Smooth muscle cell (in vitro differentiated cells): ENCODE measurements at regions not wholly inside any gene's neighbourhood (a gene's known extent, or its start where the extent isn't known, plus 50 kb on each side); places are given as distances from the start of the nearest gene placed in this dataset.

Experiments used
- DNase-seq: peaks from one replicate; lab custom pipeline; 2025; ENCODE audit not compliant: unreplicated experiment; lab: John Stamatoyannopoulos, UW
- H2AFZ ChIP-seq: fragments of 200-600 bp; sonication (generic); 2 replicates; pipeline ENCODE4 v1.6.0; 2016; ENCODE audit warnings: antibody characterized with exemption, low read depth, mild to moderate bottlenecking
- H3F3A ChIP-seq: fragments of 200-600 bp; sonication (generic); 2 replicates; pipeline ENCODE4 v1.6.0; 2017; ENCODE audit warnings: antibody characterized with exemption, low read depth
- H3K27ac ChIP-seq: fragments of 200-600 bp; sonication (generic); 2 replicates; pipeline ENCODE4 v1.5.1; 2016; ENCODE audit warnings: low read depth, mild to moderate bottlenecking
- H3K27me3 ChIP-seq: fragments of 200-600 bp; sonication (generic); 2 replicates; pipeline ENCODE4 v1.6.1; 2016; ENCODE audit warnings: low read depth, mild to moderate bottlenecking
- H3K36me3 ChIP-seq: fragments of 200-600 bp; sonication (generic); 2 replicates; pipeline ENCODE4 v1.5.1; 2016; ENCODE audit warnings: low read depth
- H3K4me1 ChIP-seq: fragments of 200-600 bp; sonication (generic); 2 replicates; pipeline ENCODE4 v1.5.1; 2016; ENCODE audit warnings: low read depth
- H3K4me2 ChIP-seq: fragments of 200-600 bp; sonication (generic); 2 replicates; pipeline ENCODE4 v1.6.0; 2016; ENCODE audit warnings: mild to moderate bottlenecking
- H3K4me3 ChIP-seq: fragments of 200-600 bp; sonication (generic); 2 replicates; pipeline ENCODE4 v1.5.1; 2016; ENCODE audit warnings: mild to moderate bottlenecking
- H3K79me2 ChIP-seq: fragments of 200-600 bp; sonication (generic); 2 replicates; pipeline ENCODE4 v1.6.0; 2016; ENCODE audit warnings: low read depth, mild to moderate bottlenecking
- H3K9ac ChIP-seq: fragments of 200-600 bp; sonication (generic); 2 replicates; pipeline ENCODE4 v1.6.0; 2016; ENCODE audit warnings: low read depth
- H3K9me3 ChIP-seq: fragments of 200-600 bp; sonication (generic); replicated peaks from 2 replicates; pipeline ENCODE4 v1.5.1; 2016; ENCODE audit warnings: low read depth
- H4K20me1 ChIP-seq: fragments of 200-600 bp; sonication (generic); 2 replicates; pipeline ENCODE4 v1.6.0; 2016; ENCODE audit warnings: low read depth
- CTCF ChIP-seq: fragments of 200-600 bp; sonication (generic); IDR thresholded peaks from 2 replicates; pipeline ENCODE4 v1.5.1; 2017; ENCODE audit warnings: borderline replicate concordance, mild to moderate bottlenecking, antibody characterized with exemption; ENCODE audit not compliant: insufficient read depth, poor library complexity, severe bottlenecking
- WGBS: methylation state at CpG from one replicate; pipeline ENCODE4 v1.1.7; 2016; ENCODE audit warnings: low lambda C conversion rate; 5-methylcytosine and 5-hydroxymethylcytosine counted together

DNA sequence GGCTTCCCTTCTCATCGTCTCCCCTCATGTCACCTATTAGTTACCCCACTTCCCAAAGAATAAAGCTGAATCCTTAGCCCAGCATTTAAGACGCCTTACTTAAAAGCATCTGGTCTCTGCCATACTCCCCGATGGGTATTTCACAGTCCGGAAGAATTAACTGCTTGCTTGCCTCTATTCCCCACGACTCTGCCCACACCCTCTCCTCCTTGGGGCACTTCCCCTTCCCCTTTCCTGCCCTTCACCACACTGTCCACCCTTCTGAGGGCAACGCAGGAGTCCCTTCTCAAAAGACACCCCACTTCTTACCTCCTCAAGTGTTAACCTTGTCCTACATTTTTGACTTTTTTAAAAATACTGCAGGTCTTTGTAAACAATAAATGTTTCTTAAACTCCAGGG is 60.1 kb upstream of the RMP24 start:
- Histone ChIP-seq H3K9ac (no peak overlapping the region), H3F3A (no peaks in the 10 kb centered on the region), H3K36me3 (no peaks in the 10 kb centered on the region), H3K27me3 (no peaks in the 10 kb centered on the region), H3K79me2 (no peaks in the 10 kb centered on the region), H3K4me1 (no peaks in the 10 kb centered on the region), H2AFZ (no peak overlapping the region), H3K27ac (no peak overlapping the region), H3K9me3 (no peaks in the 10 kb centered on the region), H3K4me3 (no peak overlapping the region), H3K4me2 (no peak overlapping the region), H4K20me1 (no peaks in the 10 kb centered on the region)
- 76% methylated on average over 6 of the region's 6 CpGs for WGBS
- TF ChIP-seq CTCF: no peak
- no peak for DNase-seq

GRCh38 chr18:35915056-35915455 is 57.4 kb upstream of the RMP24 start:
- Histone ChIP-seq H3K27me3 (no peaks in the 10 kb centered on the region), H3K9me3 (no peaks in the 10 kb centered on the region), H2AFZ (no peak overlapping the region), H3K4me2 (no peak overlapping the region), H4K20me1 (no peaks in the 10 kb centered on the region), H3K79me2 (no peaks in the 10 kb centered on the region), H3F3A (no peaks in the 10 kb centered on the region), H3K9ac (no peak overlapping the region), H3K36me3 (no peaks in the 10 kb centered on the region), H3K4me3 (no peak overlapping the region), H3K27ac (no peak overlapping the region), H3K4me1 (no peaks in the 10 kb centered on the region)
- no peak for DNase-seq
- 84% methylated on average over 4 of the region's 4 CpGs for WGBS
- no peak for TF ChIP-seq CTCF

GRCh38 chr18:35917043-35917442 is 55.4 kb upstream of the RMP24 start:
- no peaks in the 10 kb centered on the region for H3K27me3 ChIP-seq
- H2AFZ ChIP-seq: no peak overlapping the region
- no peaks in the 10 kb centered on the region for H3K79me2 ChIP-seq
- H3K9ac ChIP-seq: no peak overlapping the region
- TF ChIP-seq CTCF: no peak
- no peak overlapping the region for H3K4me2 ChIP-seq
- H3F3A ChIP-seq: no peaks in the 10 kb centered on the region
- no peak for DNase-seq
- H3K36me3 ChIP-seq: no peaks in the 10 kb centered on the region
- H3K4me1 ChIP-seq: no peaks in the 10 kb centered on the region
- no peaks in the 10 kb centered on the region for H3K9me3 ChIP-seq
- no peaks in the 10 kb centered on the region for H4K20me1 ChIP-seq
- no peak overlapping the region for H3K27ac ChIP-seq
- no peak overlapping the region for H3K4me3 ChIP-seq

DNA sequence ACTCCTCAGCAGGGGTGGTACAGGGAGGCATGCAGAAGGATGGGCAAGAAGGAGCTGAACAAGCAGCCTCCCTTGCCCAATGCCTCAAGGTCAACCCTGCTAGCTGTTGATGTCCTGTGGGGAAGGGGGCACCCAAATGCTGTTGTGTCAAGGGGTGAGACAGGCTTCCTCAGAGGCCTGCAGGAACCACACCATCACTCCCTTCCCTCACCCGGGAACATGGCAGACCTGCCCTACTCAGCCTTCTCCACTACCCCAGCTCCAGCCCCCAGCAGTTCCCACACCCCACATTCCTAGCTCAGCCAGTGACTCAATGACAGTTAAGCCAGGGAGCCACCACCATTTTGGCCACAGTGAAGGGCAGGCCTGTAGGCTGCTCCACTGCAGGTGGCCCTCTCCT is 53.9 kb upstream of the RMP24 start:
- Histone ChIP-seq H2AFZ (no peak overlapping the region), H3K27ac (no peak overlapping the region), H3K36me3 (no peaks in the 10 kb centered on the region), H3K79me2 (no peaks in the 10 kb centered on the region), H4K20me1 (no peaks in the 10 kb centered on the region), H3F3A (no peaks in the 10 kb centered on the region), H3K9me3 (no peaks in the 10 kb centered on the region), H3K4me2 (no peak overlapping the region), H3K27me3 (no peaks in the 10 kb centered on the region), H3K9ac (no peak overlapping the region), H3K4me1 (no peaks in the 10 kb centered on the region), H3K4me3 (no peak overlapping the region)
- no peak for TF ChIP-seq CTCF
- DNase-seq: no peak
- WGBS: 89% methylated on average over 1 of the region's 1 CpG
